ENCODE measurements at regions not wholly inside any gene's neighbourhood (a gene's known extent, or its start where the extent isn't known, plus 50 kb on each side); places are given as distances from the start of the nearest gene placed in this dataset.

GRCh38 chr15:39191871-39192291 is 389.0 kb upstream of the THBS1 start:
- Histone ChIP-seq H3K27ac (ENCODE audit: low read depth, low read length) (peak overlapping the region; percentile 79), H3K27me3 (ENCODE audit: insufficient read depth, low read length) (no peaks in the 10 kb centered on the region), H3K79me2 (ENCODE audit: insufficient read depth, low read length) (no peaks in the 10 kb centered on the region), H3K4me1 (ENCODE audit: insufficient read depth, low read length) (peaks cover 72% of the 10 kb centered on the region), H3K4me3 (ENCODE audit: insufficient read depth, low read length) (no peak overlapping the region), H3K4me2 (ENCODE audit: insufficient read depth, low read length) (peak overlapping the region; percentile 23), H3K36me3 (ENCODE audit: insufficient read depth, low read length) (no peaks in the 10 kb centered on the region), H2AFZ (ENCODE audit: low read length) (no peak overlapping the region), H4K20me1 (ENCODE audit: insufficient read depth, low read length) (no peaks in the 10 kb centered on the region), H3K9me3 (ENCODE audit: low read depth, low read length) (no peaks in the 10 kb centered on the region)
- peak; percentile 45 for DNase-seq (ENCODE audit: insufficient read length, low spot score, missing footprints)
- TF ChIP-seq CTCF (IDR thresholded peaks at IDR 0.05; ENCODE audit: extremely low read depth, low read depth, low read length), result no peak

- no peak for DNase-seq (ENCODE audit: insufficient read length, low spot score, missing footprints)
- Histone ChIP-seq H3K27ac (ENCODE audit: low read depth, low read length) (peak overlapping the region; percentile 79), H3K4me3 (ENCODE audit: insufficient read depth, low read length) (no peak overlapping the region), H3K9me3 (ENCODE audit: low read depth, low read length) (no peaks in the 10 kb centered on the region), H3K4me2 (ENCODE audit: insufficient read depth, low read length) (peak overlapping the region; percentile 23), H2AFZ (ENCODE audit: low read length) (no peak overlapping the region), H4K20me1 (ENCODE audit: insufficient read depth, low read length) (no peaks in the 10 kb centered on the region), H3K36me3 (ENCODE audit: insufficient read depth, low read length) (no peaks in the 10 kb centered on the region), H3K79me2 (ENCODE audit: insufficient read depth, low read length) (no peaks in the 10 kb centered on the region), H3K27me3 (ENCODE audit: insufficient read depth, low read length) (no peaks in the 10 kb centered on the region), H3K4me1 (ENCODE audit: insufficient read depth, low read length) (peaks cover 72% of the 10 kb centered on the region)
- no peak for TF ChIP-seq CTCF (IDR thresholded peaks at IDR 0.05; ENCODE audit: extremely low read depth, low read depth, low read length)
These were observed 388.5 kb upstream of the THBS1 start for GRCh38 chr15:39192351-39192750.

- H3K4me1 ChIP-seq (ENCODE audit: insufficient read depth, low read length), result peaks cover 69% of the 10 kb centered on the region
These were observed 387.8 kb upstream of the THBS1 start for GRCh38 chr15:39192979-39193560.

GRCh38 chr15:39193611-39194010 is 387.3 kb upstream of the THBS1 start:
- H3K27ac ChIP-seq (ENCODE audit: low read depth, low read length), result peak overlapping the region; percentile 79
- H2AFZ ChIP-seq (ENCODE audit: low read length), result no peak overlapping the region
- H4K20me1 ChIP-seq (ENCODE audit: insufficient read depth, low read length), result no peaks in the 10 kb centered on the region
- peak overlapping the region; percentile 2 for H3K4me2 ChIP-seq (ENCODE audit: insufficient read depth, low read length)
- no peak for DNase-seq (ENCODE audit: insufficient read length, low spot score, missing footprints)
- H3K9me3 ChIP-seq (ENCODE audit: low read depth, low read length), result no peaks in the 10 kb centered on the region
- H3K4me3 ChIP-seq (ENCODE audit: insufficient read depth, low read length), result no peak overlapping the region
- H3K27me3 ChIP-seq (ENCODE audit: insufficient read depth, low read length), result no peaks in the 10 kb centered on the region
- no peaks in the 10 kb centered on the region for H3K36me3 ChIP-seq (ENCODE audit: insufficient read depth, low read length)
- H3K4me1 ChIP-seq (ENCODE audit: insufficient read depth, low read length), result peaks cover 66% of the 10 kb centered on the region
- H3K79me2 ChIP-seq (ENCODE audit: insufficient read depth, low read length), result no peaks in the 10 kb centered on the region
- TF ChIP-seq CTCF (IDR thresholded peaks at IDR 0.05; ENCODE audit: extremely low read depth, low read depth, low read length), result no peak

More at GRCh38 chr15:39192979-39193560, 387.8 kb upstream of the THBS1 start:
- no peak for DNase-seq (ENCODE audit: insufficient read length, low spot score, missing footprints)
- TF ChIP-seq CTCF (IDR thresholded peaks at IDR 0.05; ENCODE audit: extremely low read depth, low read depth, low read length), result no peak
- H4K20me1 ChIP-seq (ENCODE audit: insufficient read depth, low read length), result no peaks in the 10 kb centered on the region
- H3K4me2 ChIP-seq (ENCODE audit: insufficient read depth, low read length), result no peak overlapping the region
- H3K27me3 ChIP-seq (ENCODE audit: insufficient read depth, low read length), result no peaks in the 10 kb centered on the region
- H2AFZ ChIP-seq (ENCODE audit: low read length), result no peak overlapping the region
- H3K79me2 ChIP-seq (ENCODE audit: insufficient read depth, low read length), result no peaks in the 10 kb centered on the region
- H3K27ac ChIP-seq (ENCODE audit: low read depth, low read length), result peak overlapping the region; percentile 79
- no peak overlapping the region for H3K4me3 ChIP-seq (ENCODE audit: insufficient read depth, low read length)
- H3K9me3 ChIP-seq (ENCODE audit: low read depth, low read length), result no peaks in the 10 kb centered on the region
- no peaks in the 10 kb centered on the region for H3K36me3 ChIP-seq (ENCODE audit: insufficient read depth, low read length)

All from osteoblast (primary cell).